ENCODE measurements at regions not wholly inside any gene's neighbourhood (a gene's known extent, or its start where the extent isn't known, plus 50 kb on each side); places are given as distances from the start of the nearest gene placed in this dataset.
A peak's percentile ranks its signal among the peaks of the same experiment; 100 is the strongest.

DNA sequence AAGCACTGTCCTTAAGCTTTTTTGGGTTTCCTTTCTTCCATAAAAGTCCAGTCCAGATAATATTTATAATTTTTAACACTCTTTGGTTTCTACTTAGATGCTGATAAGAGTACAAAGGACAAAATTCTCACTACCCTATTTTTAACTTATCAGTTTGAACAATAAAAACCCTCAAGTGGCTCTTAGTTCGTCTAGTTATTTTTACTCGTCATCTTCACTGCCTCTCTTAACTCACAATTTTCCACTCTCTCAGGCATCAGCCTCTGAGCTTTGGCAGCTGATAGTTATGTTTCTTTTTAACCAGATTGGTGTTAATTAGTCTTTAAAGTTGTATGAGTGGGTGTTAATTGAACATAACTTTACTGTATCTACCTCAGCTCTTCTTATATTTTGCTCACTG, 517.1 kb upstream of the SYT4 start:
- Histone ChIP-seq H3K4me3 (no peak overlapping the region), H3K27ac (no peak overlapping the region), H3K9me3 (no peaks in the 10 kb centered on the region), H3K27me3 (no peaks in the 10 kb centered on the region), H3K4me1 (no peaks in the 10 kb centered on the region), H3K36me3 (no peaks in the 10 kb centered on the region)
- ATAC-seq (no peak), DNase-seq (no peak)
- intact Hi-C loops (cut with DNase I): no loop called here
- TF ChIP-seq, protein P1, sequence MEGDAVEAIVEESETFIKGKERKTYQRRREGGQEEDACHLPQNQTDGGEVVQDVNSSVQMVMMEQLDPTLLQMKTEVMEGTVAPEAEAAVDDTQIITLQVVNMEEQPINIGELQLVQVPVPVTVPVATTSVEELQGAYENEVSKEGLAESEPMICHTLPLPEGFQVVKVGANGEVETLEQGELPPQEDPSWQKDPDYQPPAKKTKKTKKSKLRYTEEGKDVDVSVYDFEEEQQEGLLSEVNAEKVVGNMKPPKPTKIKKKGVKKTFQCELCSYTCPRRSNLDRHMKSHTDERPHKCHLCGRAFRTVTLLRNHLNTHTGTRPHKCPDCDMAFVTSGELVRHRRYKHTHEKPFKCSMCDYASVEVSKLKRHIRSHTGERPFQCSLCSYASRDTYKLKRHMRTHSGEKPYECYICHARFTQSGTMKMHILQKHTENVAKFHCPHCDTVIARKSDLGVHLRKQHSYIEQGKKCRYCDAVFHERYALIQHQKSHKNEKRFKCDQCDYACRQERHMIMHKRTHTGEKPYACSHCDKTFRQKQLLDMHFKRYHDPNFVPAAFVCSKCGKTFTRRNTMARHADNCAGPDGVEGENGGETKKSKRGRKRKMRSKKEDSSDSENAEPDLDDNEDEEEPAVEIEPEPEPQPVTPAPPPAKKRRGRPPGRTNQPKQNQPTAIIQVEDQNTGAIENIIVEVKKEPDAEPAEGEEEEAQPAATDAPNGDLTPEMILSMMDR (IDR thresholded peaks at IDR 0.05): no peak

DNA sequence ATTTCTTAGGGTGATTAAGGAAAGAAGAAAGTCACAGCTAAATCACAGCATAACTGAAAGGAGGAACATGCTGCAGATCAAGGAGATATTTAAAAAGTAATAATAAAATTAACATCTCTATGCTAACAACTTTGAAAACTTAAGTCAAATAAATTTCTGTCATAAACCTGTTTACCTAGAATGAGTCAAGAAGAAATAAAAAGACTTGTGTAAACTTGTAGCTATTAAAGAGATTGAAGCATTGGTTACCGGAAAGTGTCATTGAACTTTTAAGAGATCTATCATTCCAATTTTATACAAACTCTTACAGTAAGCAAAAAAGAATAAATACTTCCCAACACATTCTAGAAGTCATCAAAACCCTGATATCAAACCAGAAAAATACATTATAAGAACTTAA, 520.1 kb upstream of the SYT4 start:
- no peak for ATAC-seq
- no peak overlapping the region for H3K27ac ChIP-seq
- no peaks in the 10 kb centered on the region for H3K27me3 ChIP-seq
- no peaks in the 10 kb centered on the region for H3K9me3 ChIP-seq
- H3K4me3 ChIP-seq: no peak overlapping the region
- no peaks in the 10 kb centered on the region for H3K4me1 ChIP-seq
- TF ChIP-seq, protein P1 (IDR thresholded peaks at IDR 0.05): no peak
- intact Hi-C loops (cut with DNase I): no loop called here
- no peak for DNase-seq
- H3K36me3 ChIP-seq: no peaks in the 10 kb centered on the region

DNA sequence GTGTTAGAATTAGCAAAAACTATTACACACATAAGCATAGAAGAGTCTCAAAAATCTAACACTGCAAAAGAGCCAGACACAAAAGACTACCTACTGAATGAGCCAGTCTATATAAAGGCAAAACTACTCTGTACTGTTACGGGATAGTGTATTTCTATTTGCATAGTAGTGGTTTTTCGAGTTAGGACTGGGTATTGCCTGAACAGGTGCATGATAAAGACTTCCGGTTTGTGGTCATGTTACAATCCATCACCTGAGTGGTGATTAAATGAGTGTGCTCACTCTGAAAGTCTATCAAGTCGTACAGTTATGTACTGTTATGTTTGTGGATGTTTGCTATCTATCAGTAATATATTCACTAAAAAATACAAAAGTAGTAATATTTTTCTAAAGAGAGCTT, 523.3 kb upstream of the SYT4 start:
- Histone ChIP-seq H3K4me3 (no peak overlapping the region), H3K9me3 (no peaks in the 10 kb centered on the region), H3K27ac (no peak overlapping the region), H3K4me1 (no peaks in the 10 kb centered on the region), H3K36me3 (no peaks in the 10 kb centered on the region), H3K27me3 (no peaks in the 10 kb centered on the region)
- intact Hi-C loops (cut with DNase I): no loop called here
- no peak for ATAC-seq
- no peak for DNase-seq
- TF ChIP-seq, protein P1 (IDR thresholded peaks at IDR 0.05): no peak

DNA sequence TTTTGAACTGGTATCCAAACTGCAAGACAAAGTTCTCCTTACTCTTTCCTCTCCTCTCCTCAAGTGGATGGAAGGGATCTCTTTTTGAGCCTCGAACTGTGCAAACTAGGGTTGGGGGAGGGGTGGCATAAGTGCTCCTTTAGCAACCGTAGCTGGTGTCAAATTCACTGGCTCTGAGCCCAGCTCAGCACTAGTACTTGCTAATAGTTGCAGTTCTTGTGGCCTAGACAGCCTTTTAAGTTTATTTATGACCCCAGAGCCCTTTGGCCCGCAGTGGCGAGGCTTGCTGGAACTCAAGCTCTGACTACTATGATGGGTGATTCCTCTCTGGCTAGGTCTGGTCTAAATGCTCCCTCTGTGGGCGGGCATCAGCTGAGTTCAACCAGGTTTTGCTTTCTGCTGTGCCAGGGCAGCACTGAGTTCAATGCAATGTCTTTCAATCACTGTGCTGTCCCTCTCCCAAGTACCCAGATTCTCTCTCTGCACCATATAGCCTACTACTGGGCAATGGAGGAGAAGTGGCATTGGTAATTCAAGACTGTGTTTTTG, 528.4 kb upstream of the SYT4 start:
- TF ChIP-seq, protein P1 (IDR thresholded peaks at IDR 0.05): no peak

DNA sequence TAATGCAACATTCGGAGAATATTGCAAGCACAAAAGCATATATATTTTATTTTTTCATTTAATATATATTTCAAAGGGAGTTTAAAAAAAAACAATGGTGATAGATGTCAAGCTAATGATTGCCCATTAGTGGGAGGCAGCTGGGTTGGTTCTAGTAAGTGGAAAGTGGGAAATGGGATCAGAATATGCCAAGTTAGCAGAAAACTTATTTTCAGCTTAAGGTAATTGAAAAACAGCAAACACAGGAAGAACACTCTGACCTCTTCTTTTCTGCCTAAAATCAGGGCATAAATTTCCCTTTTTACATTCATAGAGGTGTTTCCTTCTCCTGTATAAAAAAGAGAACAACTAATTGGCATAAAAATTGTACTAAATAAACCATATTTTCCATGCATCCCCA, 535.3 kb upstream of the SYT4 start:
- no peak overlapping the region for H3K27ac ChIP-seq
- H3K27me3 ChIP-seq: no peaks in the 10 kb centered on the region
- TF ChIP-seq, protein P1 (IDR thresholded peaks at IDR 0.05): no peak

More for the DNA sequence above, 528.4 kb upstream of the SYT4 start:
- no peaks in the 10 kb centered on the region for H3K4me1 ChIP-seq
- no peak overlapping the region for H3K27ac ChIP-seq
- intact Hi-C loops (cut with DNase I): no loop called here
- ATAC-seq (peak; percentile 43), DNase-seq (no peak)
- no peaks in the 10 kb centered on the region for H3K9me3 ChIP-seq
- no peaks in the 10 kb centered on the region for H3K36me3 ChIP-seq
- no peaks in the 10 kb centered on the region for H3K27me3 ChIP-seq
- no peak overlapping the region for H3K4me3 ChIP-seq

DNA sequence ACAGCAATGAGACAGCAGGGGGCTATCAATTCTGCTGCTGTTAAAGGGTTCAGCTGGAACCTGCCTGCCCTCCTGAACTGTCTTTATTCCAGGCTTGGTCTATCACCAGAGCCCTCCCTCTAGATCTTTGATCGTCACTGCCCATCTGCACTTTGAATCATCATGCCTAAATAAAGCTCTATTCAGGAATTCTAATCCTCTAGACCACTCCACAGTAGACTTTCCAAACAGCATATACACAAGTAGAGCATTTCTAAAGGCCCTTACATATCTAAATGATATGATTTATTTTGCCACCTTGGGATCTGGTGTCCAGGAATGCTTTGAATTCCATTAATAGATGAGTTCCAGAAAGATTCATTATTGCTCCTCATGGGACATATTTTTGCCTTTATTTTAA, 542.1 kb upstream of the SYT4 start:
- DNase-seq (no peak), ATAC-seq (no peak)
- no peak overlapping the region for H3K27ac ChIP-seq
- H3K36me3 ChIP-seq: no peaks in the 10 kb centered on the region
- TF ChIP-seq, protein P1 (IDR thresholded peaks at IDR 0.05): no peak
- H3K4me3 ChIP-seq: no peak overlapping the region
- H3K4me1 ChIP-seq: no peaks in the 10 kb centered on the region
- intact Hi-C loops (cut with DNase I): no loop called here
- no peaks in the 10 kb centered on the region for H3K9me3 ChIP-seq
- H3K27me3 ChIP-seq: no peaks in the 10 kb centered on the region

More for the DNA sequence above, 535.3 kb upstream of the SYT4 start:
- Histone ChIP-seq H3K36me3 (no peaks in the 10 kb centered on the region), H3K4me3 (no peak overlapping the region), H3K4me1 (no peaks in the 10 kb centered on the region), H3K9me3 (no peaks in the 10 kb centered on the region)
- intact Hi-C loops (cut with DNase I): no loop called here
- DNase-seq (no peak), ATAC-seq (no peak)

Measured in upper lobe of right lung (tissue), 1 donor.